Subcutaneous abdominal adipose tissue (tissue), 5 donors: ENCODE measurements at regions not wholly inside any gene's neighbourhood (a gene's known extent, or its start where the extent isn't known, plus 50 kb on each side); places are given as distances from the start of the nearest gene placed in this dataset.

ENCODE experiments used
- H3K27ac ChIP-seq: one replicate; pipeline ENCODE4 v1.7.0; 2013; ENCODE audit warnings: low read depth, mild to moderate bottlenecking, inconsistent platforms, low read length, moderate library complexity
- H3K27me3 ChIP-seq, 5 donors: one replicate each; pipeline ENCODE4 v1.7.0; 2013; ENCODE audit warnings: low read length in 5 of 5, inconsistent platforms in 1 of 5; ENCODE audit not compliant: control insufficient read depth in 5 of 5, insufficient read depth in 4 of 5
- H3K36me3 ChIP-seq, 5 donors: one replicate each; pipeline ENCODE4 v1.7.0; 2013; ENCODE audit warnings: low read length in 5 of 5; ENCODE audit not compliant: control insufficient read depth in 5 of 5, insufficient read depth in 5 of 5
- H3K4me1 ChIP-seq, 5 donors: one replicate each; pipeline ENCODE4 v1.7.0; 2013; ENCODE audit warnings: low read length in 5 of 5, mild to moderate bottlenecking in 3 of 5, moderate library complexity in 1 of 5; ENCODE audit not compliant: control insufficient read depth in 5 of 5, insufficient read depth in 5 of 5
- H3K4me3 ChIP-seq, 5 donors: one replicate each; pipeline ENCODE4 v1.7.0; 2013; ENCODE audit warnings: low read length in 5 of 5, low read depth in 1 of 5
- H3K9ac ChIP-seq, 5 donors: one replicate each; pipeline ENCODE4 v1.7.0; 2013; ENCODE audit warnings: low read length in 5 of 5, mild to moderate bottlenecking in 4 of 5, moderate library complexity in 3 of 5
- H3K9me3 ChIP-seq, 5 donors: one replicate each; pipeline ENCODE4 v1.7.0; 2013; ENCODE audit warnings: low read length in 5 of 5; ENCODE audit not compliant: control insufficient read depth in 5 of 5
- donor health status: healthy.
- donor health status: healthy.
- donor health status: healthy.
- donor health status: healthy.
- donor health status: healthy.

DNA sequence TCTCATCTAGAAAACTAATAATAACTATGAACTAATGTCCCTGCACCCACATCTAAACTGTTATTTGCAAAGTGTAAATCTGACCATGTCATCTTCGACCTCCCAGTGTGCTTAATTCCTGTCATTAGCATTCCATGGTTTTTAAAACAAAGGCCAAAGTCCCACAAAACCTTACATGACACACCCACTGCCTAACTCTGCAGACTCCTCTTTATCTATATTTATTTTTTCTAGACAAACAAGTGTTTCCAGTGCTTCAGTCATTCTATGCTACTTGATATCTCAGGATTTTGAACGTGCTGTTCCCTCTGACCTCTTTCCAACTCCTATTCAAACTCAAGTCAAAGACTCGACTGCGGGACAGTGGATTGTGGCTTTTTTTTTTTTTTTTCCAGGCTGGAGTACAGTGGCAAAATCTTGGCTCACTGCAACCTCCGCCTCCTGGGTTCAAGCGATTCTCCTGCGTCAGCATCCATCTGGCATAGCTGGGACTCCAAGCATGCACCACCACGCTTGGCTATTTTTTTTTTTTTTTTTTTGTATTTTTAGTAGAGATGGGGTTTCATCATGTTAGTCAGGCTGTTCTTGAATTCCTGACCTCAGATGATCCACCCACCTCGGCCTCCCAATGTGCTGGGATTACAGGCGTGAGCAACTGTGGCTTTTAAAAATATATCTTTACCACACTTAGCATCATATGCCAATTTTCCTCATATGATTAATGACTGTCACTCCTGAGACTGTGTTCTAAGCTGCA is 1511.0 kb downstream of the ARAP2 start:
- Histone ChIP-seq H3K36me3 (no peaks in the 10 kb centered on the region), H3K27me3 (no peaks in the 10 kb centered on the region), H3K9ac (no peak overlapping the region), H3K9me3 (no peaks in the 10 kb centered on the region), H3K4me1 (peaks cover 0 to 18% (median 8%) of the 10 kb centered on the region in 5 donors), H3K27ac (no peak overlapping the region), H3K4me3 (no peak overlapping the region)

DNA sequence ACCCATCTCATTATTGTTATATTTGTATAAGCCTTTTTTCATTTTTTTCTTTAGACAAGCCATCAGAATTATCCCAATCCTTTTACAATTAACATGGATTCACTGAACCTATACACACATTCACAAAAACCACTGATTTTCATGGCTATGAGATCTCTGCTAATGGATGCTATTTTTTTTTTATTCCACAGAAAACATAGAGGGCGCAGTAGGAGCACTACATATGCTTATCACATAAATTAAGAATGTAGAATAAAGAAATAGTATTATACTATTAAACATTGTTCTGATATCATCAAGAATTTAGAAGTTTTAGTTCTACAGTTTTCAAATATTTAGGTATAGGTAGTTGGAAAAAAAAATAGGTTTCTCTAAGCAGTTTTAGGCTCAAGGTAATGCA is 1477.4 kb downstream of the ARAP2 start:
- H3K9ac ChIP-seq = no peak overlapping the region
- no peaks in the 10 kb centered on the region for H3K9me3 ChIP-seq
- H3K27me3 ChIP-seq = no peaks in the 10 kb centered on the region
- H3K27ac ChIP-seq = no peak overlapping the region
- no peak overlapping the region for H3K4me3 ChIP-seq
- H3K36me3 ChIP-seq = no peaks in the 10 kb centered on the region
- no peaks in the 10 kb centered on the region for H3K4me1 ChIP-seq

DNA sequence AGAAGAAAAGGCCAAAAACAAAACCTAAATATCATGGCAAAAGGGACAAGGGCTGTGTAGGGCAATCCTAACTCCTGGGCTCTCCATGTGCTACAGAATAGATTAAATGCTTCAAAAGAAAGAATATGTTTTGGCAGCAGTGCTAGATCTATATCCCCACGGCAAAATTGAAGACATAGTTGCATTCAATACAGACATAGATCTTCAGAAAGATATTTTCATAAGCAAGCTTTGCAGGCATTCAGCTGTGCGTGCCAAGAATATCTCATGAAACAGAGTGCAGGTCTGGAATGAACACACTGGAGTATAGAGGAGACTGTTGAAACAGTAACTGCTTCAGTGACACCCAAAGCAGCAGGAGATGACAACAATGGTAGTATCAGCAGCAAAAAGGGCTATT is 1476.9 kb downstream of the ARAP2 start:
- no peaks in the 10 kb centered on the region for H3K27me3 ChIP-seq
- no peaks in the 10 kb centered on the region for H3K9me3 ChIP-seq
- H3K27ac ChIP-seq = no peak overlapping the region
- no peak overlapping the region for H3K9ac ChIP-seq
- H3K36me3 ChIP-seq = no peaks in the 10 kb centered on the region
- H3K4me1 ChIP-seq = no peaks in the 10 kb centered on the region
- no peak overlapping the region for H3K4me3 ChIP-seq

DNA sequence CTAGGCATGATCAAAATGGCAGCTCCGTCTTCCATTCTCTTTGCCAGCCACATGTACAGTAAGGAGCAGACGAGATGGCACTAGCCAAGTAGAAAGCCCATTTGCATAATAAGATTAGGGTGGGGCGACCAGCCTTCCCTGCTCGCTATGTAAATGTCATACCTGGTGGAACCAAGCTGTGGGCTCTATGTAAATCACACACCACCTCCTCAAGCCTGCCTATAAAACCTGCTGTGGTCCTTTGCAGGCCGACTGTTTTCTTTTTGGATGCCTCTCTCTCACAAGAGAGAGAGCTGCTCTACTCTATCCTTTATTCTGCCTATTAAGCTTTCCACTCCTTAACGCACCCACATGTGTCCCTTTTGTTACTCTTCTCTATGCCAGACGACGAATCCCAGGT is 1472.7 kb downstream of the ARAP2 start:
- H3K9ac ChIP-seq = no peak overlapping the region
- H3K27me3 ChIP-seq = no peaks in the 10 kb centered on the region
- H3K9me3 ChIP-seq = no peaks in the 10 kb centered on the region
- no peak overlapping the region for H3K27ac ChIP-seq
- no peak overlapping the region for H3K4me3 ChIP-seq
- no peaks in the 10 kb centered on the region for H3K36me3 ChIP-seq
- H3K4me1 ChIP-seq = no peaks in the 10 kb centered on the region

DNA sequence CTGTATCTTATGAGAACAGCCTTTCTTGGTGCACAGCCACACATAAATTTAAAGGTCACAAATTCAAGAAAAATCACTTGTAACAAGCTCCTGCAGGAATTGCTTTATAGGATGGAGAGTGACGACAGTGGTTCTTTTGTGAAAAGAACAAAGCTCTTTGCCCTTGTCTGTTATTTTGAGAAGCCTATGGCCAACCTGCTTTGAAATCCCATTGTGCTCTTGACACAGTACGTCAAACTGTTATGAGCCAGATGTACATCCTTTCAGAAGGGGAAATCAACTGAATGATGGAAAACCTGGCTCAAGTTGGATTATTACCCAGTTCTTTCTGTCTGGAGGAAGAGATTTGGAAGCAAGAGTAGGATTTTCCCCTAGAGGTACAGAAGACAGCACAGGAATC is 1454.2 kb downstream of the ARAP2 start:
- Histone ChIP-seq H3K27ac (no peak overlapping the region), H3K4me3 (no peak overlapping the region), H3K36me3 (no peaks in the 10 kb centered on the region), H3K4me1 (no peaks in the 10 kb centered on the region), H3K27me3 (no peaks in the 10 kb centered on the region), H3K9me3 (no peaks in the 10 kb centered on the region), H3K9ac (no peak overlapping the region)

DNA sequence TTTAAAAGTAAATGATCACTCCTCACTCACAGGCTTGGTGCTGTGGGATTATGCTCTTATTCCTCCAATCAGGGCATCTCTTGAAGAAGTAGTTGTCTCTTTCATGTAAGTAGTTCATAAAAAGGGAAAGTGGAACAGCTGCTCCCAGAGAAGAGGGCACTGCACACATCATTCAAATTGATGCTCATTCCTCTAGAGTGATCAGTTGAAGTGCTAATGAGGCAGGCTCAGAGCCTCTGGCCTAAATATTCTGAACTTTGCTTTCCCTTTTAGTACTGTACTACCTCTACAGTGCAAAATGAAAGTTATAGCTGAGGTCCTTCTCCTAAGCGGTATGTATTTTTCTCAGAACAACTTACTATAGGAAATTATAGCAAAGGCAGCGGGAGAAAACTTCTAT is 1453.1 kb downstream of the ARAP2 start:
- H3K27ac ChIP-seq = no peak overlapping the region
- H3K36me3 ChIP-seq = no peaks in the 10 kb centered on the region
- no peak overlapping the region for H3K4me3 ChIP-seq
- no peaks in the 10 kb centered on the region for H3K27me3 ChIP-seq
- H3K9ac ChIP-seq = no peak overlapping the region
- no peaks in the 10 kb centered on the region for H3K9me3 ChIP-seq
- no peaks in the 10 kb centered on the region for H3K4me1 ChIP-seq

DNA sequence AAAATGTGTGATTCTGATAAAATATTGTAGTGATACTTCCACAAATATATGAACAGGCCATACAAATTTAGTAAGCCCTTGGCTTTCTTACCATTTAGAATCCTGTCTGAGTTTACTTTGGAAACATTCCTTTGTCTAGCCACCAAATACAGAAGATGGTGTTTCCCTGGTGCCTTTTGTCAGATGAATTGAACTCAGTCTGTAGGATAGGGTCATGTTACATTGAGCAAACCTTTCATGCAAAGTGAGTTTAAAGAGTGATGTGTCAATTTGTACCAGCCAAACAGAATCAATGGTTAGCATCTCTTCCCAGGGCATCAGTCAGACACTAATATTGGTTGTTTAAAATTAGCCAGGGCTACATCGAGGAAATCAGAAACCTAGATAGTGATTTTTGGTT is 1443.4 kb downstream of the ARAP2 start:
- no peak overlapping the region for H3K27ac ChIP-seq
- H3K4me3 ChIP-seq = no peak overlapping the region
- no peaks in the 10 kb centered on the region for H3K4me1 ChIP-seq
- H3K9ac ChIP-seq = no peak overlapping the region
- no peaks in the 10 kb centered on the region for H3K27me3 ChIP-seq
- H3K9me3 ChIP-seq = peaks cover 0 to 2% (median 0%) of the 10 kb centered on the region in 5 donors
- no peaks in the 10 kb centered on the region for H3K36me3 ChIP-seq

DNA sequence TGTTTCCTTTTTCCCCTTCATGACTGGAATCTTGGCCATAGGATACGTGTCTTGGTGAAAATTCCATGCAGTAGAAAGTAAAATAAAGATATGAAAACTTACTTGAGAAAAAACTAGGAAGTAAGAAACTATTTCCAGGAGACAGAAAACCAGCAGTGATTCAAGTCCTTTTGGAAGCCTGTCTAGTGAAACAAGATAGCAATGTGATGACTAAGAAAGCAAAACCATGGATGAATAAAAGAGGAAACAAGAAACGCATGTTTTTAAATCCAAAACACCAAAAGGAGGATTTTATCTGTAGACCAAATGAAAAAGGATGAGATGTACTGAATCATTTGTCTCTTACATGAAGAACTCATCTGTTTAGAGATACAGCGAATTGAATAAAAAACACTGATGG is 1430.0 kb downstream of the ARAP2 start:
- Histone ChIP-seq H3K27ac (no peak overlapping the region), H3K4me3 (no peak overlapping the region), H3K4me1 (no peaks in the 10 kb centered on the region), H3K27me3 (no peaks in the 10 kb centered on the region), H3K36me3 (no peaks in the 10 kb centered on the region), H3K9ac (no peak overlapping the region), H3K9me3 (peaks cover 0 to 3% (median 0%) of the 10 kb centered on the region in 5 donors)

DNA sequence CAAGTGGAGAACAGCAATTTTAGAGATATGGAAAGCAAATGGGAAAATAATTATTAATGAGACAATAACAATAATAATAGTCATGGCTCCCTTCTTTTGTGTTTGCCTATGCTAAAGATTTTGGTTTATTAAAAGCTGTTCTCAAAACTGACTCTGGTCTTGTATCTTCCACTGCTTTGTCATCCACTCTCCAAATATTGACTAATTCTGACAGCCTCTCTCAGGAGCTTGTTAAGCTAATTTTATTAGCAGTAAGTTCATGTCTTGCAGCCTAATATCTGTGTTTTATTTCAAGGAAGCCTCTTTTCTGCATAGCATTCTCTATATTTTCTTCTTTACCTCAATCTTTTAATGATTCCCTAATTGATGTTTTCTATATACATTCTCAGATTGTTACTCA is 1419.8 kb downstream of the ARAP2 start:
- no peaks in the 10 kb centered on the region for H3K4me1 ChIP-seq

DNA sequence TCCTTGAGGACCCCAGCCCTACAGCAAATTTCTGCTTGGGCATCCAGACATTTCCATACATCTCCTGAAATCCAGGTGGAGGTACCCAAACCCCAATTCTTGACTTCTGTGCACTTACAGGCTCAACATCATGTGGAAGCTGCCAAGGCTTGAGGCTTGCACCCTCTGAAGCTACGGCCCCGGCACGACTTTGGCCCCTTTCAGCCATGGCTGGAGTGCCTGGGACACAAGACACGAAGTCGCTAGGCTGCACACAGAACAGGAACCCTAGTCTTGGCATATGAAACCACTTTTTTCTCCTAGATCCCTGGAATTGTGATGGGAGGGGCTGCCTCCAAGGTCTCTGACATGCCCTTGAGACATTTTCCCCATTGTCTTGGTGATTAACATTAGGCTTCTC is 1417.7 kb downstream of the ARAP2 start:
- no peak overlapping the region for H3K4me3 ChIP-seq
- no peak overlapping the region for H3K27ac ChIP-seq
- H3K9ac ChIP-seq = no peak overlapping the region
- no peaks in the 10 kb centered on the region for H3K9me3 ChIP-seq
- H3K36me3 ChIP-seq = no peaks in the 10 kb centered on the region
- H3K4me1 ChIP-seq = no peaks in the 10 kb centered on the region
- H3K27me3 ChIP-seq = no peaks in the 10 kb centered on the region

More for the DNA sequence above, 1419.8 kb downstream of the ARAP2 start:
- Histone ChIP-seq H3K27ac (no peak overlapping the region), H3K4me3 (no peak overlapping the region), H3K36me3 (no peaks in the 10 kb centered on the region), H3K9me3 (no peaks in the 10 kb centered on the region), H3K9ac (no peak overlapping the region), H3K27me3 (no peaks in the 10 kb centered on the region)
